BLaER1 (cell line): ENCODE measurements at regions not wholly inside any gene's neighbourhood (a gene's known extent, or its start where the extent isn't known, plus 50 kb on each side); places are given as distances from the start of the nearest gene placed in this dataset.

Experiments
- H3K27ac ChIP-seq: shearing (Covaris generic); formaldehyde crosslinking; 2 replicates; pipeline ENCODE4 v1.8.1; 2022
- H3K27me3 ChIP-seq: shearing (Covaris generic); formaldehyde crosslinking; 2 replicates; pipeline ENCODE4 v1.8.1; 2022
- H3K36me3 ChIP-seq: shearing (Covaris generic); formaldehyde crosslinking; 2 replicates; pipeline ENCODE4 v1.8.1; 2022
- H3K4me1 ChIP-seq: shearing (Covaris generic); formaldehyde crosslinking; 2 replicates; pipeline ENCODE4 v1.8.1; 2022
- H3K4me2 ChIP-seq: shearing (Covaris generic); formaldehyde crosslinking; 2 replicates; pipeline ENCODE4 v1.8.1; 2022
- H3K4me3 ChIP-seq: shearing (Covaris generic); formaldehyde crosslinking; 2 replicates; pipeline ENCODE4 v1.8.1; 2022
- H3K9ac ChIP-seq: shearing (Covaris generic); formaldehyde crosslinking; 2 replicates; pipeline ENCODE4 v1.8.1; 2022
- H3K9me3 ChIP-seq: shearing (Covaris generic); formaldehyde crosslinking; 2 replicates; pipeline ENCODE4 v1.8.1; 2022
- H4K20me1 ChIP-seq: shearing (Covaris generic); formaldehyde crosslinking; 2 replicates; pipeline ENCODE4 v1.8.1; 2022
- Cebpa-rat ChIP-seq: shearing (Covaris generic); IDR thresholded peaks from 2 replicates; pipeline ENCODE4 v1.8.1; 2022

- no peak overlapping the region for H3K4me3 ChIP-seq
- no peaks in the 10 kb centered on the region for H4K20me1 ChIP-seq
- no peak for TF ChIP-seq Cebpa-rat
- no peak overlapping the region for H3K27ac ChIP-seq
- H3K36me3 ChIP-seq = no peaks in the 10 kb centered on the region
- no peak overlapping the region for H3K4me2 ChIP-seq
- H3K9ac ChIP-seq = no peak overlapping the region
- peaks cover 6% of the 10 kb centered on the region; the same call in 1 of the 2 replicates for H3K9me3 ChIP-seq
- H3K27me3 ChIP-seq = no peaks in the 10 kb centered on the region
- H3K4me1 ChIP-seq = peaks cover 28% of the 10 kb centered on the region
Observed at GRCh38 chr14:66228267-66228970, 257.8 kb upstream of the CCDC196 start.

GRCh38 chr14:66231820-66232219, 254.4 kb upstream of the CCDC196 start:
- no peak overlapping the region for H3K27ac ChIP-seq
- TF ChIP-seq Cebpa-rat = no peak

GRCh38 chr14:66233591-66233990, 252.6 kb upstream of the CCDC196 start:
- Histone ChIP-seq H3K36me3 (no peaks in the 10 kb centered on the region), H3K4me3 (no peak overlapping the region), H4K20me1 (no peaks in the 10 kb centered on the region), H3K27ac (no peak overlapping the region), H3K9ac (no peak overlapping the region), H3K27me3 (no peaks in the 10 kb centered on the region), H3K4me2 (no peak overlapping the region), H3K4me1 (peaks cover 31% of the 10 kb centered on the region), H3K9me3 (no peaks in the 10 kb centered on the region)
- no peak for TF ChIP-seq Cebpa-rat

More at GRCh38 chr14:66231820-66232219, 254.4 kb upstream of the CCDC196 start:
- Histone ChIP-seq H4K20me1 (no peaks in the 10 kb centered on the region), H3K36me3 (no peaks in the 10 kb centered on the region), H3K4me1 (peaks cover 31% of the 10 kb centered on the region), H3K9ac (no peak overlapping the region), H3K4me2 (peak overlapping the region; percentile 80), H3K4me3 (0 out of 2 replicates have a peak overlapping the region, but pooled peaks have one; percentile 19), H3K9me3 (peaks cover 6% of the 10 kb centered on the region; the same call in 1 of the 2 replicates), H3K27me3 (no peaks in the 10 kb centered on the region)

- H3K27me3 ChIP-seq = no peaks in the 10 kb centered on the region
- H3K36me3 ChIP-seq = no peaks in the 10 kb centered on the region
- H3K27ac ChIP-seq = no peak overlapping the region
- H3K4me1 ChIP-seq = peaks cover 31% of the 10 kb centered on the region
- no peak for TF ChIP-seq Cebpa-rat
- H3K9me3 ChIP-seq = no peaks in the 10 kb centered on the region
- H3K4me2 ChIP-seq = no peak overlapping the region
- H4K20me1 ChIP-seq = no peaks in the 10 kb centered on the region
- no peak overlapping the region for H3K9ac ChIP-seq
- no peak overlapping the region for H3K4me3 ChIP-seq
Observed at GRCh38 chr14:66234411-66234810, 251.8 kb upstream of the CCDC196 start.

GRCh38 chr14:66237741-66238140, 248.4 kb upstream of the CCDC196 start:
- Histone ChIP-seq H3K9me3 (no peaks in the 10 kb centered on the region), H4K20me1 (no peaks in the 10 kb centered on the region), H3K4me1 (peaks cover 10% of the 10 kb centered on the region), H3K4me2 (no peak overlapping the region), H3K27ac (no peak overlapping the region), H3K9ac (no peak overlapping the region), H3K27me3 (no peaks in the 10 kb centered on the region), H3K36me3 (no peaks in the 10 kb centered on the region), H3K4me3 (no peak overlapping the region)
- TF ChIP-seq Cebpa-rat = no peak

- Histone ChIP-seq H3K4me2 (no peak overlapping the region), H3K9ac (no peak overlapping the region), H4K20me1 (no peaks in the 10 kb centered on the region), H3K27me3 (no peaks in the 10 kb centered on the region), H3K9me3 (no peaks in the 10 kb centered on the region), H3K4me1 (no peaks in the 10 kb centered on the region), H3K36me3 (no peaks in the 10 kb centered on the region), H3K4me3 (no peak overlapping the region), H3K27ac (no peak overlapping the region)
- TF ChIP-seq Cebpa-rat = no peak
Observed at GRCh38 chr14:66238969-66239368, 247.2 kb upstream of the CCDC196 start.

GRCh38 chr14:66239589-66239988, 246.6 kb upstream of the CCDC196 start:
- H3K4me3 ChIP-seq = no peak overlapping the region
- H3K9ac ChIP-seq = no peak overlapping the region
- no peak for TF ChIP-seq Cebpa-rat
- no peaks in the 10 kb centered on the region for H3K36me3 ChIP-seq
- H3K27ac ChIP-seq = no peak overlapping the region
- H3K4me1 ChIP-seq = no peaks in the 10 kb centered on the region
- H4K20me1 ChIP-seq = no peaks in the 10 kb centered on the region
- no peaks in the 10 kb centered on the region for H3K9me3 ChIP-seq
- H3K4me2 ChIP-seq = no peak overlapping the region
- H3K27me3 ChIP-seq = no peaks in the 10 kb centered on the region

GRCh38 chr14:66240105-66240504, 246.1 kb upstream of the CCDC196 start:
- H3K9me3 ChIP-seq = no peaks in the 10 kb centered on the region
- no peaks in the 10 kb centered on the region for H3K27me3 ChIP-seq
- H4K20me1 ChIP-seq = no peaks in the 10 kb centered on the region
- no peaks in the 10 kb centered on the region for H3K4me1 ChIP-seq
- TF ChIP-seq Cebpa-rat = no peak
- no peak overlapping the region for H3K27ac ChIP-seq
- no peak overlapping the region for H3K4me2 ChIP-seq
- H3K9ac ChIP-seq = no peak overlapping the region
- no peaks in the 10 kb centered on the region for H3K36me3 ChIP-seq
- no peak overlapping the region for H3K4me3 ChIP-seq

GRCh38 chr14:66242001-66242400, 244.2 kb upstream of the CCDC196 start:
- no peak overlapping the region for H3K9ac ChIP-seq
- H3K9me3 ChIP-seq = no peaks in the 10 kb centered on the region
- H3K4me1 ChIP-seq = no peaks in the 10 kb centered on the region
- H3K36me3 ChIP-seq = no peaks in the 10 kb centered on the region
- H3K4me2 ChIP-seq = no peak overlapping the region
- H3K27ac ChIP-seq = no peak overlapping the region
- H3K4me3 ChIP-seq = no peak overlapping the region
- no peaks in the 10 kb centered on the region for H4K20me1 ChIP-seq
- no peaks in the 10 kb centered on the region for H3K27me3 ChIP-seq
- no peak for TF ChIP-seq Cebpa-rat

GRCh38 chr14:66244834-66245233, 241.3 kb upstream of the CCDC196 start:
- Histone ChIP-seq H4K20me1 (no peaks in the 10 kb centered on the region), H3K27me3 (no peaks in the 10 kb centered on the region)

More at GRCh38 chr14:66244834-66245233, 241.3 kb upstream of the CCDC196 start:
- Histone ChIP-seq H3K9ac (no peak overlapping the region), H3K27ac (no peak overlapping the region), H3K9me3 (no peaks in the 10 kb centered on the region), H3K36me3 (no peaks in the 10 kb centered on the region), H3K4me2 (no peak overlapping the region), H3K4me1 (no peaks in the 10 kb centered on the region), H3K4me3 (no peak overlapping the region)
- no peak for TF ChIP-seq Cebpa-rat
